WTC11 (cell line): ENCODE measurements at regions not wholly inside any gene's neighbourhood (a gene's known extent, or its start where the extent isn't known, plus 50 kb on each side); places are given as distances from the start of the nearest gene placed in this dataset.

ENCODE experiments used
- ATAC-seq: fragments of 200-7000 bp; cut with Tn5 transposase; 2 replicates; pipeline ENCODE4 v1.10.0; 2021; ENCODE audit warnings: mild to moderate bottlenecking, moderate library complexity
- CTCF ChIA-PET: fragments of 300-600 bp; sonication (Branson Sonifier 250); formaldehyde crosslinking; loops from one replicate; lab custom pipeline; 2021; ENCODE audit warnings: antibody characterized with exemption; lab: Charles Lee
- POLR2A ChIA-PET: fragments of 350-600 bp; sonication (Branson Sonifier 250); formaldehyde crosslinking; loops from one replicate; lab custom pipeline; 2021; ENCODE audit warnings: antibody characterized with exemption; lab: Charles Lee
- DNase-seq: peaks from one replicate; pipeline ENCODE4 v3.0.0; 2021; ENCODE audit warnings: low spot score
- H3K27ac Mint-ChIP-seq: 2 replicates; pipeline ENCODE4 v1.8.0; 2021; ENCODE audit warnings: mixed read lengths
- H3K27me3 Mint-ChIP-seq: 2 replicates; pipeline ENCODE4 v1.8.0; 2021; ENCODE audit warnings: low read depth, mild to moderate bottlenecking, moderate library complexity, mixed read lengths
- H3K36me3 Mint-ChIP-seq: 2 replicates; pipeline ENCODE4 v1.8.0; 2021; ENCODE audit warnings: mixed read lengths
- H3K4me1 Mint-ChIP-seq: 2 replicates; pipeline ENCODE4 v1.8.0; 2022; ENCODE audit warnings: mixed read lengths
- H3K4me3 Mint-ChIP-seq: 2 replicates; pipeline ENCODE4 v1.8.0; 2021; ENCODE audit warnings: mild to moderate bottlenecking, moderate library complexity, mixed read lengths
- H3K9me3 Mint-ChIP-seq: 2 replicates; pipeline ENCODE4 v1.8.0; 2021; ENCODE audit warnings: mixed read lengths
- ATF2 ChIP-seq: sonication (generic); formaldehyde crosslinking; IDR thresholded peaks from 2 replicates; pipeline ENCODE4 v1.8.1; 2022; ENCODE audit warnings: low read depth, missing genetic modification reagents, borderline replicate concordance
- ATF6 ChIP-seq: sonication (generic); formaldehyde crosslinking; IDR thresholded peaks from 2 replicates; pipeline ENCODE4 v1.8.1; 2023; ENCODE audit warnings: mild to moderate bottlenecking, missing genetic modification reagents
- CBFB ChIP-seq: sonication (generic); formaldehyde crosslinking; IDR thresholded peaks from 2 replicates; pipeline ENCODE4 v1.8.1; 2022; ENCODE audit warnings: mild to moderate bottlenecking, low read depth, missing genetic modification reagents
- CTCF ChIP-seq: fragments of 200-600 bp; IDR thresholded peaks from 2 replicates; pipeline ENCODE4 v1.8.0; 2022; ENCODE audit warnings: antibody characterized with exemption
- E2F4 ChIP-seq: sonication (generic); formaldehyde crosslinking; IDR thresholded peaks from 2 replicates; pipeline ENCODE4 v1.8.1; 2022; ENCODE audit warnings: low read depth, mild to moderate bottlenecking, moderate library complexity, missing genetic modification reagents, borderline replicate concordance
- ERG ChIP-seq: fragments of 250-450 bp; sonication (Bioruptor Pico); IDR thresholded peaks from 2 replicates; pipeline ENCODE4 v1.8.0; 2021; ENCODE audit warnings: mild to moderate bottlenecking
- HMGA2 ChIP-seq: fragments of 250-450 bp; sonication (Bioruptor Pico); IDR thresholded peaks from 2 replicates; pipeline ENCODE4 v1.4.0; 2021; ENCODE audit warnings: mild to moderate bottlenecking, moderate library complexity
- IRF1 ChIP-seq: sonication (generic); formaldehyde crosslinking; IDR thresholded peaks from 2 replicates; pipeline ENCODE4 v1.8.0; 2023; ENCODE audit warnings: missing genetic modification reagents
- NFATC4 ChIP-seq: fragments of 250-450 bp; sonication (Bioruptor Pico); IDR thresholded peaks from 2 replicates; pipeline ENCODE4 v1.9.0; 2021; ENCODE audit warnings: mild to moderate bottlenecking
- NFE2L1 ChIP-seq: sonication (generic); formaldehyde crosslinking; IDR thresholded peaks from 2 replicates; pipeline ENCODE4 v1.8.1; 2023; ENCODE audit warnings: missing genetic modification reagents
- RELA ChIP-seq: sonication (generic); formaldehyde crosslinking; IDR thresholded peaks from 2 replicates; pipeline ENCODE4 v1.8.1; 2022; ENCODE audit warnings: missing genetic modification reagents, mild to moderate bottlenecking, borderline replicate concordance
- STAT6 ChIP-seq: sonication (generic); formaldehyde crosslinking; conservative IDR thresholded peaks from 2 replicates; pipeline ENCODE4 v1.8.1; 2023; ENCODE audit warnings: mild to moderate bottlenecking, low read depth, missing genetic modification reagents, moderate library complexity
- TCF7 ChIP-seq: sonication (generic); formaldehyde crosslinking; IDR thresholded peaks from 2 replicates; pipeline ENCODE4 v1.8.0; 2022; ENCODE audit warnings: mild to moderate bottlenecking, low read depth, missing genetic modification reagents, moderate library complexity
- ZBTB43 ChIP-seq: sonication (generic); formaldehyde crosslinking; IDR thresholded peaks from 2 replicates; pipeline ENCODE4 v1.8.1; 2023; ENCODE audit warnings: mild to moderate bottlenecking, missing genetic modification reagents
- ZNF138 ChIP-seq: sonication (generic); formaldehyde crosslinking; conservative IDR thresholded peaks from 2 replicates; pipeline ENCODE4 v1.8.1; 2022; ENCODE audit warnings: mild to moderate bottlenecking, moderate library complexity, missing genetic modification reagents
- ZNF512 ChIP-seq: sonication (generic); formaldehyde crosslinking; IDR thresholded peaks from 2 replicates; pipeline ENCODE4 v1.8.1; 2022; ENCODE audit warnings: missing genetic modification reagents, borderline replicate concordance

GRCh38 chr3:25284249-25284648 lies 143.8 kb upstream of the RARB start:
- Mint-ChIP-seq H3K36me3 (no peaks in the 10 kb centered on the region), H3K9me3 (peaks cover 8% of the 10 kb centered on the region), H3K27me3 (no peaks in the 10 kb centered on the region)
- CTCF ChIA-PET: no interaction called here
- DNase-seq: no peak
- POLR2A ChIA-PET: no interaction called here
- no peak for TF ChIP-seq ATF6 (CRISPR knock-in tag)
- TF ChIP-seq, all 79 proteins: peak for 0
- H3K27ac Mint-ChIP-seq: no peak overlapping the region
- H3K4me1 Mint-ChIP-seq: peaks cover 21% of the 10 kb centered on the region
- ATAC-seq: no peak
- no peak overlapping the region for H3K4me3 Mint-ChIP-seq

GRCh38 chr3:25287291-25287884 lies 140.7 kb upstream of the RARB start:
- Mint-ChIP-seq H3K9me3 (peaks cover 4% of the 10 kb centered on the region), H3K4me3 (no peak overlapping the region), H3K36me3 (no peaks in the 10 kb centered on the region), H3K27me3 (no peaks in the 10 kb centered on the region), H3K27ac (no peak overlapping the region), H3K4me1 (peaks cover 32% of the 10 kb centered on the region)
- CTCF ChIA-PET: no interaction called here
- DNase-seq (no peak), ATAC-seq (no peak; the same call in 1 of the 2 replicates)
- TF ChIP-seq TCF7: no peak
- no peak for TF ChIP-seq CTCF
- TF ChIP-seq NFATC4 (CRISPR knock-in tag): no peak
- no peak for TF ChIP-seq ZBTB43 (CRISPR knock-in tag)
- TF ChIP-seq IRF1: no peak
- no peak for TF ChIP-seq ZNF138 (CRISPR knock-in tag)
- no peak for TF ChIP-seq HMGA2 (CRISPR knock-in tag)
- no peak for TF ChIP-seq E2F4
- TF ChIP-seq RELA (CRISPR knock-in tag): no peak
- TF ChIP-seq ZNF512 (CRISPR knock-in tag): no peak
- no peak for TF ChIP-seq NFE2L1 (CRISPR knock-in tag)
- TF ChIP-seq ERG (CRISPR knock-in tag): no peak
- no peak for TF ChIP-seq ATF2 (CRISPR knock-in tag)
- no peak for TF ChIP-seq CBFB (CRISPR knock-in tag)
- TF ChIP-seq STAT6 (CRISPR knock-in tag): no peak
- POLR2A ChIA-PET: no interaction called here
